ENCODE measurements at regions not wholly inside any gene's neighbourhood (a gene's known extent, or its start where the extent isn't known, plus 50 kb on each side); places are given as distances from the start of the nearest gene placed in this dataset.

- no peaks in the 10 kb centered on the region for H3K9me3 ChIP-seq
- H3K27ac ChIP-seq = no peak overlapping the region
- H3K27me3 ChIP-seq = no peaks in the 10 kb centered on the region
- no peaks in the 10 kb centered on the region for H3K36me3 ChIP-seq
- no peaks in the 10 kb centered on the region for H3K4me1 ChIP-seq
- no peak overlapping the region for H3K4me3 ChIP-seq
- intact Hi-C loops (cut with DNase I; ENCODE audit: low total_unique reads) = no loop called here
- no peak for DNase-seq
- TF ChIP-seq CTCF (IDR thresholded peaks at IDR 0.05) (no peak), POLR2A (IDR thresholded peaks at IDR 0.05) (no peak)
These were observed 65.0 kb upstream of the PLXNA4 start for GRCh38 chr7:132641238-132641637.

- H3K9me3 ChIP-seq = no peaks in the 10 kb centered on the region
- no peaks in the 10 kb centered on the region for H3K4me1 ChIP-seq
- TF ChIP-seq POLR2A (IDR thresholded peaks at IDR 0.05) (no peak), CTCF (IDR thresholded peaks at IDR 0.05) (no peak)
- no peak overlapping the region for H3K27ac ChIP-seq
- no peak for DNase-seq
- no peak overlapping the region for H3K4me3 ChIP-seq
- intact Hi-C loops (cut with DNase I; ENCODE audit: low total_unique reads) = no loop called here
- H3K27me3 ChIP-seq = no peaks in the 10 kb centered on the region
- H3K36me3 ChIP-seq = no peaks in the 10 kb centered on the region
These were observed 63.7 kb upstream of the PLXNA4 start for GRCh38 chr7:132639983-132640382.

- no peak for TF ChIP-seq CTCF (IDR thresholded peaks at IDR 0.05)
- no peak for TF ChIP-seq POLR2A (IDR thresholded peaks at IDR 0.05)
These were observed 61.7 kb upstream of the PLXNA4 start for GRCh38 chr7:132638000-132638399.

GRCh38 chr7:132636581-132636980 lies 60.3 kb upstream of the PLXNA4 start:
- Histone ChIP-seq H3K4me3 (no peak overlapping the region), H3K4me1 (no peaks in the 10 kb centered on the region), H3K27me3 (no peaks in the 10 kb centered on the region), H3K27ac (no peak overlapping the region), H3K36me3 (no peaks in the 10 kb centered on the region), H3K9me3 (no peaks in the 10 kb centered on the region)
- intact Hi-C loops (cut with DNase I; ENCODE audit: low total_unique reads) = no loop called here
- no peak for TF ChIP-seq CTCF (IDR thresholded peaks at IDR 0.05)
- no peak for TF ChIP-seq POLR2A (IDR thresholded peaks at IDR 0.05)
- no peak for DNase-seq

More at GRCh38 chr7:132638000-132638399, 61.7 kb upstream of the PLXNA4 start:
- no peaks in the 10 kb centered on the region for H3K9me3 ChIP-seq
- intact Hi-C loops (cut with DNase I; ENCODE audit: low total_unique reads) = no loop called here
- H3K27ac ChIP-seq = no peak overlapping the region
- no peak for DNase-seq
- no peaks in the 10 kb centered on the region for H3K36me3 ChIP-seq
- H3K4me1 ChIP-seq = no peaks in the 10 kb centered on the region
- no peaks in the 10 kb centered on the region for H3K27me3 ChIP-seq
- no peak overlapping the region for H3K4me3 ChIP-seq

GRCh38 chr7:132635127-132635526 lies 58.9 kb upstream of the PLXNA4 start:
- DNase-seq = no peak
- Histone ChIP-seq H3K36me3 (no peaks in the 10 kb centered on the region), H3K27ac (no peak overlapping the region), H3K4me3 (no peak overlapping the region), H3K4me1 (no peaks in the 10 kb centered on the region), H3K27me3 (no peaks in the 10 kb centered on the region), H3K9me3 (no peaks in the 10 kb centered on the region)
- TF ChIP-seq POLR2A (IDR thresholded peaks at IDR 0.05) (no peak), CTCF (IDR thresholded peaks at IDR 0.05) (no peak)
- intact Hi-C loops (cut with DNase I; ENCODE audit: low total_unique reads) = no loop called here

Data from uterus (tissue), 3 donors.